Midbrain (tissue), 1 donor: ENCODE measurements at regions not wholly inside any gene's neighbourhood (a gene's known extent, or its start where the extent isn't known, plus 50 kb on each side); places are given as distances from the start of the nearest gene placed in this dataset.

Experiments used
- DNase-seq: peaks from one replicate; lab custom pipeline; 2025; lab: John Stamatoyannopoulos, UW

GRCh38 chr13:82817133-82817532, 1065.1 kb downstream of the SLITRK1 start:
- DNase-seq = no peak

- no peak for DNase-seq
Measured at GRCh38 chr13:82815791-82816190, 1066.5 kb downstream of the SLITRK1 start.

GRCh38 chr13:82803341-82803740, 1078.9 kb downstream of the SLITRK1 start:
- DNase-seq = no peak

- DNase-seq = no peak
Measured at GRCh38 chr13:82802528-82802927, 1079.7 kb downstream of the SLITRK1 start.

GRCh38 chr13:82800391-82800790, 1081.9 kb downstream of the SLITRK1 start:
- no peak for DNase-seq

- peak; percentile 18 for DNase-seq
Measured at GRCh38 chr13:82797876-82798275, 1084.4 kb downstream of the SLITRK1 start.

GRCh38 chr13:82791035-82791434, 1091.2 kb downstream of the SLITRK1 start:
- DNase-seq = no peak

- no peak for DNase-seq
Measured at GRCh38 chr13:82772816-82773215, 1109.5 kb downstream of the SLITRK1 start.

GRCh38 chr13:82766732-82767321, 1115.4 kb downstream of the SLITRK1 start:
- no peak for DNase-seq

GRCh38 chr13:82758044-82758443, 1124.2 kb downstream of the SLITRK1 start:
- DNase-seq = no peak

GRCh38 chr13:82751206-82751605, 1131.1 kb downstream of the SLITRK1 start:
- DNase-seq = no peak

GRCh38 chr13:82749551-82749950, 1132.7 kb downstream of the SLITRK1 start:
- DNase-seq = no peak

- no peak for DNase-seq
Measured at GRCh38 chr13:82747958-82748357, 1134.3 kb downstream of the SLITRK1 start.

GRCh38 chr13:82747291-82747690, 1135.0 kb downstream of the SLITRK1 start:
- DNase-seq = no peak

GRCh38 chr13:82740442-82740841, 1141.8 kb downstream of the SLITRK1 start:
- DNase-seq = no peak

- no peak for DNase-seq
Measured at GRCh38 chr13:82739881-82740280, 1142.4 kb downstream of the SLITRK1 start.

- DNase-seq = no peak
Measured at GRCh38 chr13:82729401-82729800, 1152.9 kb downstream of the SLITRK1 start.

GRCh38 chr13:82720986-82721385, 1161.3 kb downstream of the SLITRK1 start:
- DNase-seq = no peak

GRCh38 chr13:82719987-82720386, 1162.3 kb downstream of the SLITRK1 start:
- DNase-seq = no peak

GRCh38 chr13:82717249-82717648, 1165.0 kb downstream of the SLITRK1 start:
- peak; percentile 71 for DNase-seq

GRCh38 chr13:82713687-82714405, 1168.4 kb downstream of the SLITRK1 start:
- no peak for DNase-seq

GRCh38 chr13:82702513-82702912, 1179.8 kb downstream of the SLITRK1 start:
- DNase-seq = no peak

- no peak for DNase-seq
Measured at GRCh38 chr13:82701020-82701419, 1181.3 kb downstream of the SLITRK1 start.

GRCh38 chr13:82698941-82699340, 1183.3 kb downstream of the SLITRK1 start:
- DNase-seq = no peak
